ENCODE measurements at regions not wholly inside any gene's neighbourhood (a gene's known extent, or its start where the extent isn't known, plus 50 kb on each side); places are given as distances from the start of the nearest gene placed in this dataset.
"Not testable (repeated sequence)": the region's sequence is repeated elsewhere in the genome, so short reads cannot be mapped to it uniquely, and the experiment has no call there.

GRCh38 chr2:139410147-139410832, 630.1 kb upstream of the NXPH2 start:
- TF ChIP-seq CTCF, POLR2A (IDR thresholded peaks at IDR 0.05): not testable (repeated sequence)

All from vagina (tissue), 2 donors.